PC-3 (cell line): ENCODE measurements at regions not wholly inside any gene's neighbourhood (a gene's known extent, or its start where the extent isn't known, plus 50 kb on each side); places are given as distances from the start of the nearest gene placed in this dataset.

ENCODE experiments used
- ATAC-seq: fragments of 200-7000 bp; cut with Tn5 transposase; 2 replicates; pipeline ENCODE4 v1.9.1; 2020; ENCODE audit warnings: mild to moderate bottlenecking, moderate library complexity
- BruUV-seq: library from RNA; stranded (reverse); fragments of 400-500 nt; replicated peaks from 2 replicates; lab custom pipeline; 2021; lab: Mats Ljungman, UMichigan
- CTCF ChIA-PET: fragments of 300-600 bp; sonication (Branson Sonifier 250); formaldehyde crosslinking; loops from one replicate; lab custom pipeline; 2022; ENCODE audit warnings: antibody characterized with exemption; lab: Charles Lee
- POLR2A ChIA-PET: fragments of 300-600 bp; sonication (Branson Sonifier 250); formaldehyde crosslinking; loops from one replicate; lab custom pipeline; 2022; ENCODE audit warnings: antibody characterized with exemption; ENCODE audit not compliant: unreplicated experiment; lab: Charles Lee
- DNase-seq: peaks from one replicate; pipeline ENCODE4 v3.0.0-alpha.2; 2015
- H2AFZ ChIP-seq: fragments of 300-600 bp; sonication (generic); 2 replicates; pipeline ENCODE4 v1.6.0; 2016; ENCODE audit warnings: antibody characterized with exemption, low read length
- H3F3A ChIP-seq: fragments of 300-600 bp; sonication (generic); one replicate; pipeline ENCODE4 v1.6.0; 2017; ENCODE audit warnings: antibody characterized with exemption, low read length, control low read depth, mild to moderate bottlenecking; ENCODE audit not compliant: unreplicated experiment
- H3K27ac ChIP-seq: fragments of 300-600 bp; sonication (generic); 2 replicates; pipeline ENCODE4 v1.5.1; 2016; ENCODE audit warnings: mild to moderate bottlenecking, low read length
- H3K27me3 ChIP-seq: fragments of 300-600 bp; sonication (generic); 2 replicates; pipeline ENCODE4 v1.6.1; 2016; ENCODE audit warnings: low read length, mixed read lengths
- H3K36me3 ChIP-seq: fragments of 300-600 bp; sonication (generic); 2 replicates; pipeline ENCODE4 v1.6.1; 2016; ENCODE audit warnings: low read depth, mixed run types, low read length, mixed read lengths
- H3K4me1 ChIP-seq: fragments of 300-600 bp; sonication (generic); 2 replicates; pipeline ENCODE4 v1.5.1; 2016; ENCODE audit warnings: low read length; ENCODE audit not compliant: insufficient read depth
- H3K4me2 ChIP-seq: fragments of 300-600 bp; sonication (generic); 2 replicates; pipeline ENCODE4 v1.6.0; 2016; ENCODE audit warnings: low read length
- H3K4me3 ChIP-seq: fragments of 300-600 bp; sonication (generic); 2 replicates; pipeline ENCODE4 v1.5.1; 2016; ENCODE audit warnings: mild to moderate bottlenecking, low read length, mixed read lengths
- H3K79me2 ChIP-seq: fragments of 300-600 bp; sonication (generic); 2 replicates; pipeline ENCODE4 v1.6.1; 2017; ENCODE audit warnings: low read length, mixed read lengths
- H3K9ac ChIP-seq: fragments of 300-600 bp; sonication (generic); 2 replicates; pipeline ENCODE4 v1.6.0; 2016; ENCODE audit warnings: mild to moderate bottlenecking, low read length
- H3K9me2 ChIP-seq: fragments of 300-600 bp; sonication (generic); replicated peaks from 2 replicates; pipeline ENCODE4 v1.6.1; 2016; ENCODE audit warnings: mixed run types, low read length, mixed read lengths
- H3K9me3 ChIP-seq: fragments of 300-600 bp; sonication (generic); 2 replicates; pipeline ENCODE4 v1.6.1; 2016; ENCODE audit warnings: low read length, mixed read lengths
- H4K20me1 ChIP-seq: fragments of 300-600 bp; sonication (generic); 2 replicates; pipeline ENCODE4 v1.6.1; 2016; ENCODE audit warnings: low read length, mixed read lengths
- EZH2 ChIP-seq: fragments of 300-600 bp; sonication (generic); IDR thresholded peaks from one replicate; pipeline ENCODE4 v1.6.1; 2017; ENCODE audit warnings: antibody characterized with exemption, mild to moderate bottlenecking, low read length; ENCODE audit not compliant: unreplicated experiment
- EZH2phosphoT487 ChIP-seq: fragments of 300-600 bp; sonication (generic); IDR thresholded peaks from 2 replicates; pipeline ENCODE4 v1.6.1; 2018; ENCODE audit warnings: mild to moderate bottlenecking, antibody characterized with exemption, low read length, borderline replicate concordance
- intact Hi-C: fragments of 100-400 bp; cut with micrococcal nuclease; formaldehyde crosslinking; loops from 2 replicates; pipeline ENCODE4 v1.9.0; 2023
- TF ChIP-seq, protein P1 (sequence below): fragments of 300-600 bp; sonication (generic); conservative IDR thresholded peaks from 2 replicates; pipeline ENCODE4 v1.5.1; 2017; ENCODE audit warnings: antibody characterized with exemption, low read depth, mild to moderate bottlenecking, low read length

GRCh38 chr17:420479-421175 lies 68.0 kb upstream of the RPH3AL start:
- ATAC-seq (no peak), DNase-seq (no peak)
- H3K9me3 ChIP-seq: no peaks in the 10 kb centered on the region
- CTCF ChIA-PET: no interaction called here
- H3F3A ChIP-seq: no peaks in the 10 kb centered on the region
- no peaks in the 10 kb centered on the region for H3K9me2 ChIP-seq
- no TSS peak for BruUV-seq
- H2AFZ ChIP-seq: no peak overlapping the region
- POLR2A ChIA-PET: no interaction called here
- H3K4me3 ChIP-seq: no peak overlapping the region
- no peak overlapping the region for H3K4me2 ChIP-seq
- no peaks in the 10 kb centered on the region for H3K79me2 ChIP-seq
- intact Hi-C loops: no loop called here
- H3K27me3 ChIP-seq: no peaks in the 10 kb centered on the region
- H3K27ac ChIP-seq: no peak overlapping the region
- H3K9ac ChIP-seq: no peak overlapping the region
- TF ChIP-seq EZH2 (no peak), EZH2phosphoT487 (no peak)
- TF ChIP-seq, protein P1, sequence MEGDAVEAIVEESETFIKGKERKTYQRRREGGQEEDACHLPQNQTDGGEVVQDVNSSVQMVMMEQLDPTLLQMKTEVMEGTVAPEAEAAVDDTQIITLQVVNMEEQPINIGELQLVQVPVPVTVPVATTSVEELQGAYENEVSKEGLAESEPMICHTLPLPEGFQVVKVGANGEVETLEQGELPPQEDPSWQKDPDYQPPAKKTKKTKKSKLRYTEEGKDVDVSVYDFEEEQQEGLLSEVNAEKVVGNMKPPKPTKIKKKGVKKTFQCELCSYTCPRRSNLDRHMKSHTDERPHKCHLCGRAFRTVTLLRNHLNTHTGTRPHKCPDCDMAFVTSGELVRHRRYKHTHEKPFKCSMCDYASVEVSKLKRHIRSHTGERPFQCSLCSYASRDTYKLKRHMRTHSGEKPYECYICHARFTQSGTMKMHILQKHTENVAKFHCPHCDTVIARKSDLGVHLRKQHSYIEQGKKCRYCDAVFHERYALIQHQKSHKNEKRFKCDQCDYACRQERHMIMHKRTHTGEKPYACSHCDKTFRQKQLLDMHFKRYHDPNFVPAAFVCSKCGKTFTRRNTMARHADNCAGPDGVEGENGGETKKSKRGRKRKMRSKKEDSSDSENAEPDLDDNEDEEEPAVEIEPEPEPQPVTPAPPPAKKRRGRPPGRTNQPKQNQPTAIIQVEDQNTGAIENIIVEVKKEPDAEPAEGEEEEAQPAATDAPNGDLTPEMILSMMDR: no peak
- no peaks in the 10 kb centered on the region for H3K4me1 ChIP-seq
- H4K20me1 ChIP-seq: no peaks in the 10 kb centered on the region
- no peaks in the 10 kb centered on the region for H3K36me3 ChIP-seq

GRCh38 chr17:419073-419735 lies 66.6 kb upstream of the RPH3AL start:
- Histone ChIP-seq H4K20me1 (no peaks in the 10 kb centered on the region), H3K4me3 (no peak overlapping the region), H3K27me3 (no peaks in the 10 kb centered on the region), H3F3A (no peaks in the 10 kb centered on the region), H3K9me2 (no peaks in the 10 kb centered on the region), H3K36me3 (no peaks in the 10 kb centered on the region), H3K4me1 (no peaks in the 10 kb centered on the region), H3K9me3 (no peaks in the 10 kb centered on the region), H3K27ac (no peak overlapping the region), H3K79me2 (no peaks in the 10 kb centered on the region), H2AFZ (no peak overlapping the region), H3K4me2 (no peak overlapping the region), H3K9ac (no peak overlapping the region)
- BruUV-seq: no TSS peak
- intact Hi-C loops: no loop called here
- no peak for ATAC-seq
- no peak for DNase-seq
- TF ChIP-seq, protein P1: no peak
- TF ChIP-seq EZH2 (no peak), EZH2phosphoT487 (no peak)
- CTCF ChIA-PET: no interaction called here
- POLR2A ChIA-PET: no interaction called here

- Histone ChIP-seq H3K9me2 (no peaks in the 10 kb centered on the region), H3K4me3 (no peak overlapping the region), H2AFZ (no peak overlapping the region), H3K27me3 (no peaks in the 10 kb centered on the region), H3K79me2 (no peaks in the 10 kb centered on the region), H3K36me3 (no peaks in the 10 kb centered on the region), H3K4me2 (no peak overlapping the region), H3K4me1 (no peaks in the 10 kb centered on the region), H3K27ac (no peak overlapping the region), H3K9ac (no peak overlapping the region), H3F3A (no peaks in the 10 kb centered on the region), H4K20me1 (no peaks in the 10 kb centered on the region), H3K9me3 (no peaks in the 10 kb centered on the region)
- no peak for DNase-seq
- BruUV-seq: no TSS peak
- intact Hi-C loops: no loop called here
- TF ChIP-seq EZH2phosphoT487 (no peak), EZH2 (no peak)
- TF ChIP-seq, protein P1: no peak
- no peak for ATAC-seq
- POLR2A ChIA-PET: no interaction called here
- CTCF ChIA-PET: no interaction called here
These were observed 65.8 kb upstream of the RPH3AL start for GRCh38 chr17:418421-418751.
